ENCODE measurements at regions not wholly inside any gene's neighbourhood (a gene's known extent, or its start where the extent isn't known, plus 50 kb on each side); places are given as distances from the start of the nearest gene placed in this dataset.

DNA sequence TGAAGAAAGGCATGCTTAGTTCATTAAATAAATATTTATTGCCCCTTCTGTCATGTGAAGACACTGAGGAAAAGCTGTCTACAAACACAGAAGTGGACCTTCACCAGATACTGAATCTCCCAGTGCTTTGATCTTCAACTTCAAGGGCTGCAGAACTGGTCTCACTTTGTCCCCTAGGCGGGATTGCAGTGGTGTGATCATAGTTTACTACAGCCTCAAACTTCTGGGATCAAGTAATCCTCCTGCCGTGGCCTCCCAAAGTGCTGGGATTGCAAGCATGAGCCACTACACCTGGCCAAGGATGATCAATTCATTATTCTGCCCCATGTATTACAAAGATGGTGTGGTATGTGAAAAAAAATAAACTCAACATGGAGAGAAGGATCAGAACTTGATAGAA, 496.2 kb upstream of the HS3ST5 start:
- TF ChIP-seq TCF7 (IDR thresholded peaks at IDR 0.05; ENCODE audit: borderline replicate concordance), result no peak
- TF ChIP-seq, protein P1, sequence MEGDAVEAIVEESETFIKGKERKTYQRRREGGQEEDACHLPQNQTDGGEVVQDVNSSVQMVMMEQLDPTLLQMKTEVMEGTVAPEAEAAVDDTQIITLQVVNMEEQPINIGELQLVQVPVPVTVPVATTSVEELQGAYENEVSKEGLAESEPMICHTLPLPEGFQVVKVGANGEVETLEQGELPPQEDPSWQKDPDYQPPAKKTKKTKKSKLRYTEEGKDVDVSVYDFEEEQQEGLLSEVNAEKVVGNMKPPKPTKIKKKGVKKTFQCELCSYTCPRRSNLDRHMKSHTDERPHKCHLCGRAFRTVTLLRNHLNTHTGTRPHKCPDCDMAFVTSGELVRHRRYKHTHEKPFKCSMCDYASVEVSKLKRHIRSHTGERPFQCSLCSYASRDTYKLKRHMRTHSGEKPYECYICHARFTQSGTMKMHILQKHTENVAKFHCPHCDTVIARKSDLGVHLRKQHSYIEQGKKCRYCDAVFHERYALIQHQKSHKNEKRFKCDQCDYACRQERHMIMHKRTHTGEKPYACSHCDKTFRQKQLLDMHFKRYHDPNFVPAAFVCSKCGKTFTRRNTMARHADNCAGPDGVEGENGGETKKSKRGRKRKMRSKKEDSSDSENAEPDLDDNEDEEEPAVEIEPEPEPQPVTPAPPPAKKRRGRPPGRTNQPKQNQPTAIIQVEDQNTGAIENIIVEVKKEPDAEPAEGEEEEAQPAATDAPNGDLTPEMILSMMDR (IDR thresholded peaks at IDR 0.05 in 2 of 3, conservative IDR thresholded peaks at IDR 0.05 in 1 of 3; ENCODE audit: insufficient read depth in 2 of 3, low read depth in 1 of 3, low read length in 3 of 3), result no peak
- TF ChIP-seq PHF20 (IDR thresholded peaks at IDR 0.05; ENCODE audit: partially characterized antibody), result no peak

Measured in K562 (cell line).